Heart right ventricle (tissue), 16 donors: ENCODE measurements at regions not wholly inside any gene's neighbourhood (a gene's known extent, or its start where the extent isn't known, plus 50 kb on each side); places are given as distances from the start of the nearest gene placed in this dataset.

ENCODE experiments used
- ATAC-seq, 8 donors: fragments of 200-7000 bp; cut with Tn5 transposase; one replicate each; pipeline ENCODE4 v1.9.1; 2020; ENCODE audit warnings: mild to moderate bottlenecking in 8 of 8, moderate library complexity in 8 of 8, moderate number of reproducible peaks in 1 of 8
- DNase-seq, 2 donors: peaks; one replicate each; pipeline ENCODE4 v3.0.0-alpha.2; 2020
- H3K27ac ChIP-seq, 10 donors: fragments of 200-600 bp; sonication (generic) in 2 of 10; one replicate each; pipeline versions ENCODE4 v1.5.0 to v1.8.0; 2020 to 2022; ENCODE audit warnings: mild to moderate bottlenecking in 3 of 10
- H3K27me3 ChIP-seq, 7 donors: fragments of 200-600 bp; one replicate each; pipeline ENCODE4 v1.8.0; 2021 to 2022; ENCODE audit warnings: mild to moderate bottlenecking in 2 of 7
- H3K36me3 ChIP-seq, 9 donors: fragments of 200-600 bp; sonication (generic) in 1 of 9; one replicate each; pipeline versions ENCODE4 v1.5.0 to v1.8.0; 2020 to 2022; ENCODE audit warnings: mild to moderate bottlenecking in 2 of 9
- H3K4me1 ChIP-seq, 9 donors: fragments of 200-600 bp; sonication (generic) in 1 of 9; one replicate each; pipeline versions ENCODE4 v1.5.0 to v1.8.0; 2020 to 2022; ENCODE audit warnings: mild to moderate bottlenecking in 4 of 9
- H3K4me3 ChIP-seq, 10 donors: fragments of 200-600 bp; sonication (generic) in 2 of 10; one replicate each; pipeline versions ENCODE4 v1.5.0 to v1.8.0; 2020 to 2022; ENCODE audit warnings: mild to moderate bottlenecking in 7 of 10, moderate library complexity in 2 of 10
- H3K9me3 ChIP-seq, 11 donors: fragments of 200-600 bp in 10 of 11; sonication (generic) in 2 of 11; one replicate each; pipeline versions ENCODE4 v1.5.0 to v1.8.0; 2013 to 2022; ENCODE audit warnings: mild to moderate bottlenecking in 2 of 11, control low read depth in 1 of 11, moderate library complexity in 1 of 11
- CTCF ChIP-seq, 9 donors: fragments of 200-600 bp; sonication (generic) in 2 of 9; IDR thresholded peaks; one replicate each; pipeline versions ENCODE4 v1.5.0 to v1.8.0; 2021 to 2022; ENCODE audit warnings: antibody characterized with exemption in 9 of 9, mild to moderate bottlenecking in 5 of 9, moderate library complexity in 1 of 9
- WGBS, 2 donors: extraction: QIAGEN DNeasy Blood & Tissue Kit; methylation state at CpG; one replicate each; pipeline ENCODE4 v1.1.7; 2013; ENCODE audit warnings: inconsistent platforms in 1 of 2; 5-methylcytosine and 5-hydroxymethylcytosine counted together
- intact Hi-C, 10 donors: fragments of 100-400 bp; cut with DNase I; formaldehyde crosslinking; loops; one replicate each; pipeline versions ENCODE4 v1.11.1 to v1.14.2; 2022
- donor health status: Arrhythmogenic right ventricular cardiomyopathy.
- donor health status: ischemic (EF 13 %, LVEDD 7.1; RV severe dilation, severe dysfunction).
- donor health status: healthy with polysubstance abuse.
- donor health status: DM: no; HTN: yes; CAD: no.
- donor health status: DM: no; HTN: no; CAD: no.
- donor health status: ischemic (EF 25% LVEDD 6.9; RV normal size, moderate dysfunction).
- donor health status: ischemic (EF 25% LVEDD 5.7; RV mildly dilated, moderate dysfunction).
- donor health status: healthy.
- donor health status: DM: yes; HTN: yes; CAD: no.
- donor health status: Ischemic cardiomyopathy.
- donor health status: ischemic (EF 35%, LVEDD 5.7; RV mildly dilated, moderate dysfunction).
- donor health status: nonischemic (EF 11% LVEDD 7.7; RV severe dilation, severe dysfunction).
- donor health status: DM: yes; HTN: yes; CAD: no.
- donor health status: PGD.
- donor health status: ischemic (EF 29% LVEDD 5.4; RV normal size, mild dysfunction).
- donor health status: nonischemic (EF 23%, LVEDD 6.1; RV moderate dilation, normal function).

- H3K27ac ChIP-seq, result peak overlapping the region in 2 of 10 donors; percentile 11 to 12
- peak in 5 of 8 donors; percentile 42 to 98 (median 68) for ATAC-seq
- intact Hi-C loops, result loop anchor here in 1 of 10 donors (10.0 kb wide), 1 partner anchor 55 kb away; no protein-coding TSS in a partner anchor
Observed at GRCh38 chr18:22549260-22549937, 131.7 kb upstream of the CTAGE1 start.

DNA sequence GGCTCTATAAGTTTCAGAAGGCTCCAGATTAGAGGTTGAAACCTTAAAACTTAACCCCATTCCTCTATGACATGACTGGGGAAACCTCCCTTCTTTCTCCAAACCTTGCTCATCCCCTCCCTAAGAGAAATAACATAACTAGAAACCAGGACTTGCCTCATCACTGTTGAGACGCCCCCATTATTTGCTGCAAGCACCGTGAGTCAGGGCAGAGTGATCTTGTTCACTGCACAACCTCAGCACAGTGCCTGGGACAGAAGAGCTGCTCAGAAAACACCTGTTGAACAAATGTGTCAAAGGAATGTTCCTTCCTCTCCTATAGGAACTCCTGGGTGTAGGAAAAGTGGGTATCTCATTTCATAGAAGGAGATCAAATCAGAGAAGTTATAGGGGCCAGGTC, 132.7 kb upstream of the CTAGE1 start:
- Histone ChIP-seq H3K4me3 (no peak overlapping the region), H3K27ac (no peak overlapping the region), H3K4me1 (peaks cover 5 to 43% (median 19%) of the 10 kb centered on the region in 9 donors), H3K9me3 (no peaks in the 10 kb centered on the region), H3K27me3 (no peaks in the 10 kb centered on the region), H3K36me3 (no peaks in the 10 kb centered on the region)
- ATAC-seq, result no peak
- no peak for DNase-seq
- 82 to 87% methylated on average over 2 of the region's 2 CpGs for WGBS, 2 donors
- no peak for TF ChIP-seq CTCF (IDR thresholded peaks at IDR 0.05)
- intact Hi-C loops, result loop anchor here in 2 of 10 donors (10.0 kb wide), 2 partner anchors 76 to 656 kb away; no protein-coding TSS in a partner anchor

More at GRCh38 chr18:22549260-22549937, 131.7 kb upstream of the CTAGE1 start:
- 37 to 53% methylated on average over 6 of the region's 6 CpGs for WGBS, 2 donors
- H3K27me3 ChIP-seq, result no peaks in the 10 kb centered on the region
- TF ChIP-seq CTCF (IDR thresholded peaks at IDR 0.05), result no peak
- no peaks in the 10 kb centered on the region for H3K9me3 ChIP-seq
- no peaks in the 10 kb centered on the region for H3K36me3 ChIP-seq
- DNase-seq, result no peak
- no peak overlapping the region for H3K4me3 ChIP-seq
- H3K4me1 ChIP-seq, result peaks cover 5 to 50% (median 24%) of the 10 kb centered on the region in 9 donors

DNA sequence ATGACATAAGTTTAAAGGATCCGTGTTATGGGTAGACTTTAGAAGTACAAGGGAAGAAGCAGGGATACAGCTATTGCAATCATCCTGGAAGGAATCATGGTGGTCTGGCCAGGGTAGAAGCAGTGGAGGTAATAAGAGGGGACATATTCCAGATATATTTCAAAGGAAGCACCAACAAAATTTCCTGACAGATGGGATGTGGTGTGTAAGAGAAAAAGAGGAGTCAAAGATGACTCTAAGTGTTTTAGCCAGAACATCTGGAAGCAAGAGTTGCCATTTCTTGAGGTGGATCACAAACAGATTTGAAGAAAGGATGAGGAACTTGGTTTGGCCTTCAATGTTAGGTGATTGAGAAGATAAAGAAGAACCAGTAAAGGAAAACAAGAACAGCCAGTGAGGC, 133.1 kb upstream of the CTAGE1 start:
- no peak for TF ChIP-seq CTCF (IDR thresholded peaks at IDR 0.05)
- Histone ChIP-seq H3K27me3 (no peaks in the 10 kb centered on the region), H3K36me3 (no peaks in the 10 kb centered on the region), H3K27ac (peak overlapping the region in 5 of 10 donors; percentile 9 to 60 (median 17)), H3K4me3 (no peak overlapping the region), H3K4me1 (peaks cover 5 to 43% (median 20%) of the 10 kb centered on the region in 9 donors), H3K9me3 (no peaks in the 10 kb centered on the region)
- WGBS, 2 donors, result 96 to 100% methylated on average over 1 of the region's 1 CpG
- intact Hi-C loops, result loop anchor here in 2 of 10 donors (10.0 kb wide), 2 partner anchors 76 to 656 kb away; no protein-coding TSS in a partner anchor
- DNase-seq, result no peak
- ATAC-seq, result no peak

- Histone ChIP-seq H3K36me3 (no peaks in the 10 kb centered on the region), H3K9me3 (no peaks in the 10 kb centered on the region), H3K4me3 (no peak overlapping the region), H3K27me3 (no peaks in the 10 kb centered on the region), H3K27ac (peak overlapping the region in 6 of 10 donors; percentile 2 to 60 (median 16)), H3K4me1 (peaks cover 6 to 35% (median 14%) of the 10 kb centered on the region in 9 donors)
- no peak for TF ChIP-seq CTCF (IDR thresholded peaks at IDR 0.05)
- intact Hi-C loops, result loop anchor here in 2 of 10 donors (2.0 to 10.0 kb wide), 3 partner anchors 23 to 657 kb away; no protein-coding TSS in a partner anchor
- ATAC-seq (peak in 2 of 8 donors; percentile 36 to 48), DNase-seq (no peak)
- 54 to 57% methylated on average over 5 of the region's 5 CpGs for WGBS, 2 donors
Observed at GRCh38 chr18:22551536-22552151, 133.9 kb upstream of the CTAGE1 start.
